PFSK-1 (cell line): ENCODE measurements at regions not wholly inside any gene's neighbourhood (a gene's known extent, or its start where the extent isn't known, plus 50 kb on each side); places are given as distances from the start of the nearest gene placed in this dataset.

Experiments
- FOXP2 ChIP-seq: optimal IDR thresholded peaks from 2 replicates; pipeline ENCODE3; 2011; ENCODE audit warnings: borderline replicate concordance, control low read depth, inconsistent platforms; ENCODE audit not compliant: insufficient read depth; ENCODE audit errors: extremely low read length, extremely low read depth
- POLR2AphosphoS5 ChIP-seq: IDR thresholded peaks from 2 replicates; pipeline ENCODE4 v1.6.1; 2012; ENCODE audit warnings: low read depth, mild to moderate bottlenecking, control low read depth, low read length, moderate library complexity
- SIN3A ChIP-seq: IDR thresholded peaks from 2 replicates; pipeline ENCODE4 v1.6.1; 2012; ENCODE audit warnings: mild to moderate bottlenecking, low read length, moderate library complexity, borderline replicate concordance; ENCODE audit not compliant: insufficient read depth
- TAF1 ChIP-seq: IDR thresholded peaks from 2 replicates; pipeline ENCODE4 v1.6.1; 2012; ENCODE audit warnings: low read length, control low read depth, borderline replicate concordance; ENCODE audit not compliant: insufficient read depth
- TF ChIP-seq, protein P1 (sequence below), 2 experiments: IDR thresholded peaks; 2 replicates each; pipeline versions ENCODE4 v1.6.1 to v1.8.0; 2011 to 2012; ENCODE audit warnings: low read depth in 2 of 2, low read length in 2 of 2, control low read depth in 1 of 2, inconsistent platforms in 1 of 2, mild to moderate bottlenecking in 1 of 2, moderate library complexity in 1 of 2; ENCODE audit not compliant: insufficient read depth in 1 of 2

GRCh38 chr4:13857800-13858199 lies 230.3 kb upstream of the BOD1L1 start:
- no peak for TF ChIP-seq POLR2AphosphoS5
- no peak for TF ChIP-seq FOXP2
- TF ChIP-seq SIN3A: no peak

DNA sequence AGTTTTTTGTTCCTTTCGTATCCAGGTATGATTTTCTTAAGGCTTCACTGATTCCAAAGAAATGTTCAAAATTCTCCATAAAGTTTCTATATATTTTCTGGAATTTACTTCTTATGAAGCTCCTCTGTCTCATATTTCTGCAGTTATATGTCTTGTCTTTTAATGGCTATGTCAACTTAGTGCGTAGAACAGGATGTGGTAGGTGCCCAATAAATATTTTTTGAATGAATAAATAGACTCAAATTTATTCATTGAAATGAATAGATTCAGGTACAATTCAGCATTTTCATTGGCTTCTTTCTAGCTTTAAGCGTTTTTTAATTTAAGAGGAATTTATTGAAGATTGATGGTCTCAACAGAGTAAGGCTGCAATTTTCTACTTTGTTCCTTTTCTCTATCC lies 231.9 kb upstream of the BOD1L1 start:
- no peak for TF ChIP-seq POLR2AphosphoS5
- TF ChIP-seq SIN3A: no peak
- TF ChIP-seq FOXP2: no peak
- no peak for TF ChIP-seq TAF1
- TF ChIP-seq, protein P1, sequence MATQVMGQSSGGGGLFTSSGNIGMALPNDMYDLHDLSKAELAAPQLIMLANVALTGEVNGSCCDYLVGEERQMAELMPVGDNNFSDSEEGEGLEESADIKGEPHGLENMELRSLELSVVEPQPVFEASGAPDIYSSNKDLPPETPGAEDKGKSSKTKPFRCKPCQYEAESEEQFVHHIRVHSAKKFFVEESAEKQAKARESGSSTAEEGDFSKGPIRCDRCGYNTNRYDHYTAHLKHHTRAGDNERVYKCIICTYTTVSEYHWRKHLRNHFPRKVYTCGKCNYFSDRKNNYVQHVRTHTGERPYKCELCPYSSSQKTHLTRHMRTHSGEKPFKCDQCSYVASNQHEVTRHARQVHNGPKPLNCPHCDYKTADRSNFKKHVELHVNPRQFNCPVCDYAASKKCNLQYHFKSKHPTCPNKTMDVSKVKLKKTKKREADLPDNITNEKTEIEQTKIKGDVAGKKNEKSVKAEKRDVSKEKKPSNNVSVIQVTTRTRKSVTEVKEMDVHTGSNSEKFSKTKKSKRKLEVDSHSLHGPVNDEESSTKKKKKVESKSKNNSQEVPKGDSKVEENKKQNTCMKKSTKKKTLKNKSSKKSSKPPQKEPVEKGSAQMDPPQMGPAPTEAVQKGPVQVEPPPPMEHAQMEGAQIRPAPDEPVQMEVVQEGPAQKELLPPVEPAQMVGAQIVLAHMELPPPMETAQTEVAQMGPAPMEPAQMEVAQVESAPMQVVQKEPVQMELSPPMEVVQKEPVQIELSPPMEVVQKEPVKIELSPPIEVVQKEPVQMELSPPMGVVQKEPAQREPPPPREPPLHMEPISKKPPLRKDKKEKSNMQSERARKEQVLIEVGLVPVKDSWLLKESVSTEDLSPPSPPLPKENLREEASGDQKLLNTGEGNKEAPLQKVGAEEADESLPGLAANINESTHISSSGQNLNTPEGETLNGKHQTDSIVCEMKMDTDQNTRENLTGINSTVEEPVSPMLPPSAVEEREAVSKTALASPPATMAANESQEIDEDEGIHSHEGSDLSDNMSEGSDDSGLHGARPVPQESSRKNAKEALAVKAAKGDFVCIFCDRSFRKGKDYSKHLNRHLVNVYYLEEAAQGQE (IDR thresholded peaks at IDR 0.05; ENCODE audit: insufficient read depth in 1 of 2, low read depth in 2 of 2, low read length in 2 of 2): no peak

DNA sequence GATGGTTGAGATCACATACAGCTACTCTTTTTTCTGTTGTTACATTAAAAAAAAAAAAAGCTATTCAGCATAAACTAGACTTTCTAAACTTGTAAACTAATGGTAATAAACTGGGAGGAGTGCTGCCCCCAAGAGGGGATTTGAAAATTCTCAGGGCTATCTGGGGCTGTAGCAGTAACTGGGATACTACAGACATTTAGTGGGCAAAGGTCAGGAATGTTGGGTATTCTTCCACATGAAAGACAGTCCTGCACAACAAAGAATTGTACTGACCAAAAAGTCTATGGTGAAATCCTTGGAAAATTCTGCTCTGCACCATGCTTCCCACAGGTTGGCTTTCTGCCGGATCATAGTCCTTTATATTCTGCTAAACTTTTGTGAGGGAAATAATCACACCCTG lies 232.6 kb upstream of the BOD1L1 start:
- TF ChIP-seq SIN3A: no peak
- TF ChIP-seq, protein P1 (IDR thresholded peaks at IDR 0.05; ENCODE audit: insufficient read depth in 1 of 2, low read depth in 2 of 2, low read length in 2 of 2): no peak
- no peak for TF ChIP-seq FOXP2
- no peak for TF ChIP-seq POLR2AphosphoS5
- no peak for TF ChIP-seq TAF1

- no peak for TF ChIP-seq SIN3A
- TF ChIP-seq TAF1: no peak
- TF ChIP-seq, protein P1 (IDR thresholded peaks at IDR 0.05; ENCODE audit: insufficient read depth in 1 of 2, low read depth in 2 of 2, low read length in 2 of 2): no peak
- no peak for TF ChIP-seq POLR2AphosphoS5
- TF ChIP-seq FOXP2: no peak
Measured at GRCh38 chr4:13865871-13866669, 238.5 kb upstream of the BOD1L1 start.

DNA sequence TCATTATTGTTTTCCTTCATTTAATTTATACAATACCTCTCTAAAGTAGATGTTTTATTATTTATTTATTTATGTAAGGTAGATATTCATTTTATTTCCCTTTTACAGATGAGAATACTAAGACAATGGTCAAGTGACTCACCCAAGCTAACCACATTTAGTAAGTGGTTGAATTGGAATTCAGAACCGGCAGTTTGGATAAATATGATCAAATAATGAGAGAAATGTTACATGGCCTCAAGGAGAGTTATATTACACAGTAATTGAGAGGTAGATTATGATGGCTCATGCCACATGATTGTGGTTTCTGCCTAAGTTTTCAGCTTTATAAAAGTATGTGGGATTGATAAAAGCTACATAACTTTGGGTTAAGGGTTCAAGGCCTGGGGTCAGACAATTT lies 239.4 kb upstream of the BOD1L1 start:
- no peak for TF ChIP-seq TAF1
- TF ChIP-seq, protein P1 (IDR thresholded peaks at IDR 0.05; ENCODE audit: insufficient read depth in 1 of 2, low read depth in 2 of 2, low read length in 2 of 2): no peak
